ENCODE measurements at regions not wholly inside any gene's neighbourhood (a gene's known extent, or its start where the extent isn't known, plus 50 kb on each side); places are given as distances from the start of the nearest gene placed in this dataset.

DNA sequence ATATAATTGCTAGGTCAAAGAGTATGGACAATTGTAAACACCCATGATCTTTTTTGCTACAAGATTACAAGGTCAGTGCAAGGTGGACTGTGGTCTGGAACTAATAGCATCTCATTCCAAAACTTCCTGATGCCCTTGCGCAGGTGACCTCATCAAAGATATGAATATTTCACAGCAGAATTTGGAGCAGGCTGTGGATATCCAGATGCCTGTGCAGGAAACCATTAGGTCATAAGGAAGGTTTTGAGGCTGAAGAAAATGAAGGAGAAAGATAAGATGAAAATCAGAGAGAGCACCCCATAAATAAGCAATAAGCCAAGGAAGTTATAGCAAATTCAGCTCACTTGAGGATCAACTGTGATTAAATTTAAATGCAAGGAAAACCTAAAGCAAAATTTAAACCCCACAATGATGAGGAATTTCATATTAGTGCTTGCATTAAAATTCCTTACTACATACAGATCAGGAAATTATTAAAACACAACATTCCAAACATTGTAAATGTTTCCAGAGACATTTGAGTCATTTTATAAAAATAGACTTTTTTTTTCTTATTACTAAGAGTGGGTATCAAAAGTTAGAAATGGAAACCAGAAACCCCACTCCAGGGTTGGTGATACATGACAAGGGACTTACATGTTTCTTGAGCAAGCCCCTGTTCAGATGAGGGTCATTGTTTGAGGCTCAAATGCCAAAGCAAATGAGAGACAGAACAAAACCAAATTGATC lies 100.7 kb upstream of the FAM9C start:
- DNase-seq: no peak

DNA sequence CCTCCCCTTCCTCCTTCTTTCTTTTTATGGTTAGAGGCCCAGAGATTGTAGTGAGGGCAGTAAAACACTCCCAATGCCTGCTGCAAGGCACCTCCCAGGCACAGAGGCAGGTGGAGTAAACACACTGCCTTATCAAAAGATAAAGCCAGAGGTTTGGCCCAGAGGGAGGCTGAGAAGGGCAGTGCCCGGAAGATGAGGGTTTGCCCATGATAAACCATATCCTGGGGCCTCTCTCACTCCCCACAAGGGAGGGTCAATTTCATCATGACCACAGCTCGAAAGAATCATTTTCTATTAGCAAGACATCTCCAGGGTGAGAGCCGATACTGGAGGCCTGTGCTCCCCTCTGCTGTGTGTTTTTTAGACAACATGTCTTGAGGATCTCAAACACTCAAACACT lies 98.5 kb upstream of the FAM9C start:
- no peak for DNase-seq

DNA sequence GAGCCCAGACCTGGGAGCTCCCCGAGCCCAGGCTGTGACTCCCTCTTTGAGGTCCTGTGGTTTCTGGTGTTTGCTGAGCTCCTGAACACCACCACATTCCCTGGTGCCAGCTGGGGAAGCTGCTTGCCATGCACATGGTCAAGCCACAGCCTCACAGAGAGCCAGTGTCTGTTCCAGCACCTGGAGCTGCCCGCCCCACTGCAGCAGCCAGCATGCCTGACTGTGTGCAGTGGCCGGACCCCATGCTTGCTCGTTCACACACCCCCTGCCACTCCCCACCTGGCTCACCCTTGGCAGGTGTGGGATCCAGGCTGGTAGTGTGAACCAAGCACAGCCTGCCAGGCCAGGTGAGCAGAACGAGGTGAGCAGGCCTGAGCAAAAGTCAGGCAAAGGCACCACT lies 95.6 kb upstream of the FAM9C start:
- no peak for DNase-seq

DNA sequence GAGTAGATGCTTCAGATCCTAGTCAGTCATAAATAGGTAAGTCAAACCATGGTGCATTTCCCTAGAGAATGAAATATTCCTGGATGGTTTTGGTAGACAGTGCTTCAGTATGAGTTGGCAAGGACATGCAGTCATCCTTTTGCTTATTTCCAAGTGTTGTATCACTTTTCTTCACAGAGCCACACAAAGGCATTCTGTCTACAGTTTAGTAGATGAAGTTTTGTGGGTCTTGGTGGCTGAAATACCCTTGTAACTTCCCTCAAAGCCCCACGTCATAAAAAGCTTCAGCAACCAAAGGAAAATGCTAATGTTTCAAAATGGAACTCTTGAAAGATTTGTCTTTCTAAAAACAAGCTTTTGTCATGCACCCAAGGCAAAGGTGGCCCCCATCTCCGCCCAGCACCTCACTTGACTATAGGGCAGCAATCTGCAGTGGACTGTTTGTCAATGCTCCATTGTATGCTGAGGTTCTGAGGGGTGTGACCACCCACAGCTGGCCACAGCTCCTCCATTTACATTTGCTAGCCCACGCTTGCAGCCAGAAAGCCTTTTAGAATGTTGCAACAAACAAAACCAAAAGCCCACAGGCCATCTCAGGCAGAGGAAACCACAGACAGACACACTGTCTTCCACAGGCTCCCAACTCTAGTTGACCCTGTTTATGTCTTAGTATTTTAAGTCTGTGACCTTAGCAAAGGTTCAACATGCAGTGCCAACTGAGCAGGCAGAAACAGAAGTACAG lies 87.1 kb upstream of the FAM9C start:
- DNase-seq: peak; percentile 37 to 62

DNA sequence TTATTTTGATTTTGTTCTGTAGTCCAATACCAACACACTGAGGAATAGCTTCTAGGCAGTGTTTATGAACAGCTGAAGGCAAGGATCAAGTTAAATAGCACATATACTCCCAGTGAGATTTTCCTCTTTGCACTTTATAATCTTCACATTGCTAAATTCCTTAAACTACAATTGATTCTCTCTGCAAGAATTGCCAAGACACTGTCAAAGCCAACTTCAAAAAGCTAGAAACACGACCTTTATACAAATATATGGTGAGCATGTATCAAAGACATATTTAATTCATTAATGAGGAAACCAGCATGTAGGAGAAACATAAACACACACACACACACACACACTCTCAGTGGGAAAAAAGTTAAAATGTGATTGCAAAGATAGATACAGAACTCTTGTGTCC lies 86.4 kb upstream of the FAM9C start:
- no peak for DNase-seq

DNA sequence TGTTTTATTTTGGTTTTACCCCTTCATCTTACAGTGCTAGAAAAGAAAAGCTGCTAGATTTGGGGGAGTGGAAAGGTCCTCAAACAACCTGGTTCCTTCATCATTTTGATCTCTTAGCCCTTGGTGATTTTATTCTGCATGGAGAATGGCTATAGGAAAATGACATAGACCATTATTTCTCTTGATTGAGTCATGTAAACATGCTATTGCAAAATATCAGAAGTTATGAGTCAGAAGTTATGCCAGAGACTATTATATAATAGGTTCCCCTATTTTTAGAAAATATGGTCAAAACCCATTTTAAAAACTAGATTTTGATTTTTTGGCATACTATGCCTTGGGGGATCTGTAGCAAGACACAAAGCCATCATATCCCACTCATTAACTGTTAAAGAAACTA lies 83.7 kb upstream of the FAM9C start:
- DNase-seq: peak; percentile 58 to 73

DNA sequence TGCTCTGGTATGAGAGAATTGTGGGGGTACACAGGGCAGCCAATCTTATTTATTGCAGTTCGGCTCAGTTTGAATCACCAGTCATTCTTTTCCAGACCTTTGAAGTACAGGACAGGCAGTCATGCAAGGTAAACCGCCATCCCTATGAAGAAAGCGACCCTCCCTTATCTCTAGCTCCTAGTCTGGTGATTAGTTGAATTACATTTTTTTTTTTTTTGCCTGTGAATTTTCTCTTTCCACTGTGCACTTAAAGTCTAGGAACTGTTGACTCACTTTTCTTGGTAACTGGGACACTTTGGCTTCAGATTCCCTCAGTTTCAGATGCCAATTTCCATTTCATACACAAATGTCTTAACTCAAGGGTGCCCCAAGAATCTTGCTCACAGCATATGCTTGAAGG lies 82.4 kb upstream of the FAM9C start:
- DNase-seq: no peak

DNA sequence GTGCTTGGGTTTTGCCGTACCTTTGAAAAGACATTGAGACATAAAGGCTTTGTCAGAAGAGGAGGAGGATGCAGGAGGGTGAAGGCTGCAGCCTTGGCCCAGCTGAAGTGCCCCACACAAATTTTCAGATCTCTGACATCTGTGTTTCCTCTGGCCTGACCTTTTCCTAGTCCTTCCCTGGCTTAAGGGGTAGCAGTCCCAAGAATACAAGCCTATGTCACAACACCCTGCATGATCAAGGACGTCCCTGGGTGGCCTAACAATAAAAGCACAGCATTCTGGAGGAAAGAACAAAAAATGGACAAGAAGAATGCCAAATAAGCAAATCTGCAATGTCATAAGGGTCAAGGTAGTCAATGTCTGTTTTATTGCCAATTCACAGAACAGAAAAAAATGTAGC lies 80.8 kb upstream of the FAM9C start:
- DNase-seq: no peak

DNA sequence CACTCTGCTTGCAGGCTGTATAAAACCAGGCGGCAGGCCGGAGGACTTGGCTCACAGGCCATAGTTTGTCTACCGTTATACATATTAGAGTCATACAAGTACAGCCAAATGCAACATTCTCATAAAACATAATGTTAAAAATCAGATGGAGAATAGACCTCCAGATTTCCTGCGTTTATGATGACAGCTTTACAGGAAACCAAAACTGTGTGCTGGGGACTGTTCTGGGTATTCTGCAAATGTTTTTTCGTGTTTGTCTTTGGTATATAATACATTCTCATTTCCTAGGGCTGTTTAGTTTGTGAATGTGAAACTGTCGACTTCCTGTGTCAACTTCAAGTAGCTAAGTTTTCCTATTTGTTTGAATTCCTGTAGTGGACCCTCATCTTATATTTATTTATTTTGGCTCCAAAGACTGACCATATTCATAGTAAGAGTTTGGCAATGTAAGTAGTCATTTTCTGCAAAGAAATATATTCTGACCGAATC lies 79.5 kb upstream of the FAM9C start:
- DNase-seq: no peak

DNA sequence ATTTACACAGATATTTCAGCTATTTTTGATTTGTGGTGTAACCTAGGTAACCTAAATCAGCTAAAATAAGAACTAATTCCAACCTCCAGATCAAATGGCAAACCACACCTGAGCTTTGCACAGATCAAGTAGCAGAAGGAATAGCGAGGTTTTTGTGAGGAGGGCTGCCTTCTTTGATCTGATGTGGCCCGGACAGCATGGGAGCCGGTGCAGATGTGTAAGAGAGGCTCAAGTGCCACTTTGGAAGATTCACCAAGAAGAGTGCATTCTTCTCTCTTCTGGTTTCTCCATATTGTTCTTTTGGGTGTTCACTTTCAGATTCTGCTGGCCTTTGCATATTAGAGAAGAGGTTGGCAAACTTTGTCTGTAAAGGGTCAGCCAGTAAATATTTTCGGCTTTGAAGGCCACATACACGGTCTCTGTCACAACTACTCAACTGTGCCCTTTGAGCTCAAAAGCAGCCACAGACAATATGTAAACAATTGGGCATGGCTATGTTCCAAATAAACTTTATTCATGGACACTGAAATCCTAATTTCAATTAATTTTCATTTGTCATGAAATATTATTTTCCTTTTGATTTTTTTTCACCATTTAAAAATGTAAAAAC lies 78.9 kb upstream of the FAM9C start:
- no peak for DNase-seq

DNA sequence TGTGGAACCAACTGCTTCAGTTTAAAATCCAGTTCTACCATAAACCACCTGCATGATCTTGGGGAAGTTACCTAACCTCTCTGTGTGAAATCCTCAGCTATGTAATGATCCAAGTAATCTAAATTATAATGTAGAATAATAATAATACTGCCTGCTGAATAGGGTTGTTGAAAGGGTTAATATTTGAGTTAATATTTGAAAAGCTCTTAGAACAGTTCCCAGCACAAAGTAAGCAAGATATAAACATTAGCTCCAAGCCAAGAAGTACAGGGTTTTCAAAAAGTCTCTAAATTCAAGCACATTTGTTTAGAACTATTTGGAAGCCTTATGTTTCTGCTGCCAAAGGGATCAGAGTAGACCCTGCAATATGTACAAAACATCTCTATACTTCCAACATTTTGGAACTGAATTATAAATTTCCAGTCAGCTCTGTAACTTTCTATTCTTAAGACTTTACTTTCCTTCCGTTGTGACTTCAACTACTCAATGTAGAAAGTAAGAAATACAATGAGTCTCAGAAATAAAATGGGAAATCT lies 76.7 kb upstream of the FAM9C start:
- DNase-seq: no peak

DNA sequence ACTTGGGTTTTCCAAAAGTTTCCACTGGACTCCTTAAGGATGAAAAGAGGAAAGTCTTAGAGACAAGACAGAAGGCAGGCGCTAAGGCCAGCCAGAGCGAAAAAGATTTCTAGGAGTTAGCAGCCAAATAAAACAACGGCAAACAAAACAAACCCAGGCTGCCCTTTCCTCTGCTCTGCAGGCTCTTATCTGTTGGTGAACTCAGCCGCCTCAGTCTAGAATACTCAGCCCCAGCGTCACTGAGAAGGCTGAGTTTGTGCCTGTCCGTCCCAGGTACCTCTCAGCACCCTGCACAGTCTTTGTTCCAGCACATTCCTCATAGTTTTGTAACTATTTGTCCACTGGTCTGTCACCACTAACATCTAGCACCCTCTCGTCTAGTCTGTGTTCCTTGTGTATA lies 75.6 kb upstream of the FAM9C start:
- no peak for DNase-seq

DNA sequence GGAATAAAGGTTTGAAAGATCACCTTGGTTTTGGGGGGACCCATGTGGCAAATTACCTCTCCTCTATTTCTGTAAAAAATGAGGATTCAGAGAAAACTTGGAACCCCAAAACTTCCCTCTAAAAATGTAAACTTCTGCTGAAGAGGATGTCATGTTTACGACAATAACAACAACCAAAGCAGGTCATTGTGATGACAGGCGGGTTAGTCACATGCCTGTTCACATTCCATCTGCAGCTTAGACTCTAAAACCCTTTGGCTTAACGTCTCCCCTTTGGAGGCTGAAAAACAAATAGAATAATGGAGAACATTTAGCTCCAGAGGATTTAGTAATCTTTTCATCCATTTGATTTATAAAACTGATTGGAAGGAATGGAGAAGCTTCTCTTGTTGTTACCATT lies 75.0 kb upstream of the FAM9C start:
- DNase-seq: no peak

DNA sequence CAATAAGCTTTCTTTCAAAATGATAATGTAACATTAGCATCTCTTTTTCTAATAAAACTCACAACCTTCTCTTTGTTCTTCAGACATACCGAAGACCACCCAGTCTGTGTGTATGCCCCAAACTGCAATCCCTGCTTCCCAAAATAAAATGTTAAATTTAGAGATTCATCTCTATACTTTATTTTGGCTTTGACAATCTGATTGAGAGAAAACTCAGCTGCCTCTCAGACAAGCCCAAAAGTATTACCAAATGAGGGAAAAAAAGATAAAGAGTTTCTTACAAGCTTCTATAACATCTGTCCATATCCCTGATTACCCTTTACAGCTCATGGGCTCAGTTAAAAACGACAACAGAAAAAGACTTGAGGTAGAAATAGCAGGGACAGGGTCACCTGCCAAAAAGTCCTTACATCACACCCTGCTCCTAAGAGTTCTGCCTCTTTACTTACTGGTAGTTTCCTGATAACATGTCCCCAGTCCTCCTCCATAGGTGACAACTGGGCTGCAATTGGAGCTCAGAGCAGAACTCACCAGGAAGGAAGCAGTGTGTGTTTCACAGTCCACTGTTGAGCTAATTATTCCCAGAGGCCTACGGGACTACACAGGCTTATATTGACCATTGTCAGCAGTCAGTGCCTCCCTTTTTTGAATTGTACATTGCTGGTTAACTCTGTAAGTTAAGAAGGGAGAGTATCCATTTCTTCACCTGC lies 70.9 kb upstream of the FAM9C start:
- DNase-seq: no peak

DNA sequence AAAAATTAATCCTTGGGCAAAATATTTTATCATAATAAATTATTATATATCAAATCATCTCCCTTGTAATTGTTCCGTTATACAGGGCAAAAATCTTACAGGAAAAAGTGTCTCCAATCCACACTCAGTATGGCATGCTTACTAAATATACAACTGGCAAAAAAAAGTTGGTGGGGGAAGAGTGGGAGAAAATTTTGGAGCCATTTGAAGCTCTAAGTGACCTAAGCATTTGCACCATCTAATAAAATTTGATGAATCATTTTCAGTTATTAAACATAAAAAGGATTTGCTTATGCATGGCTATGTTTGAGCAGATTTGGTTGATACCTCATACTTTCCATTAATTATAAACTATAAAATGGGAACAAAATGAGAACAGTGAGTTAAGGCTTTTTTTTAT lies 68.1 kb upstream of the FAM9C start:
- no peak for DNase-seq

DNA sequence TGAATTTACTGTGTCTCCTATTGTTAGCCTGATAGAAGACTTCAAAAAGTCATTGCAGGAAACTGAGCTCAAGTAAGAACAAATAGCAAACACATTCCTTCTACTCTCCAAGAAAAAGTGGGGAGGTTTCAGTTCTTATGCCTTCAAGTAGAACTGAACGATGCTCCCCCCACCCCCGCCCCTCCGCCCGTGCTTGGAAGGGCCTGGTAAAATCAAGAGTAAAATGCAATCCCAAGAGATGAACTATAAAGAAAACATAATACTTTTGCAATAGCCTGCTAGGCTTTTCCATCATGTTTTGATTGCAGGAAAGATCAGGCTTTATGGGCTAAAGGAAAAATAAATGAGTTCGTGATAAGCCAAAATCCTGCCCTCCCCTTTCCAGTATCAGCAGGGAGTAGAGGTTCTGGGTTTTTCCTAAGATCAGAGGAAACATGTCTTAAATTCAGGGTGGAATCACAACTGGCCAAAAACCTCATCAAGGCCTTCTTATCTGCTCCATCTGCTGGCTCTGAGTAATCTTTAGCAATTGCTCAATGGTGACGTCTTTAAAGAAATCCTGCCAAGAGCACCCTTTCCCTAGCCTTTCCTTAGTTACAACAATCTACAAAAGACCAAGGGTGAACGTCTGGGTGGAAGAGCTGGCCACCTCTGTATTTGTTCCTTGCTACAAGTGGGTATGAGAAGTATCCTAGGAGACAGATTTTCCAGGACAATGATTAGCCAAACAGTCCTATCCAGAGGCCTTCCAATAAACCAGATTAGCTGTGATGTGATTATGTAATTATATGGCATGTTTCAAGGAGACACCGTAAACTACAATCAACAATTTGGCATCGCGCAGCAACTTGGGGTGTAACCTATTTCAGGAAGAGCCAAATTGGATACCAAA lies 66.3 kb upstream of the FAM9C start:
- DNase-seq: peak; percentile 50 to 77

DNA sequence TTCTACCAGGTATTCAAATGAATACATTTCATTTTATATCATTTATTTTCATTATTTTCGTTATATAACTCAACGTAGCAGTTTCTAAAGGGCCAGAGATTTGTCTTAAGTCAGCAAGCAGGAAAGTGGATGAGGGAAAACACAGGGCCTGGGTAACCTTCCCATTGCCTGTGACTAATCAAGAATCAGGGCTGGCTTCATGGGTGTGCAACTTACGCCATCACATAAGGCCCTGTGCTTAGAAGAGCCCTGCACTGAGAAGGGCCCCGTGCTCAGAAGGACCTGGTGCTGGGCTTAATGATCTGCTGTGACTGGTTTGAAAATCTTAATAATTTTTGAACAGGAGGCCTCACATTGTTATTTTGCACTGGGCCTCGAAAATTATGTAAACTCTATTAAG lies 65.4 kb upstream of the FAM9C start:
- DNase-seq: no peak

DNA sequence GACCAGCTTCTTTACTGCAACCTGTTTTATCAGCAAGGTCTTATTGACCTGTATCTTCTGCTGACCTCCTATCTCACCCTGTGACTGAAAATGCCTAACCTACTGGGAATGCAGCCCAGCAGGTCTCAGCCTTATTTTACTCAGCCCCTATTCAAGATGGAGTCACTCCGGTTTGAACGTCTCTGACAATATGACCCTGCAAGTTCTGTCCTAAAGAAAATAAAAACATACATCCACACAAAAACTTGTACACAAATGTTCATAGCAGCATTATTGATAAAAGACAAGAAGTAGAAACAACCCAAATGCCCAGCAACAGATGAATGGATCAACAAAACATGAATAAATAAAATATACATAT lies 59.5 kb upstream of the FAM9C start:
- no peak for DNase-seq

DNA sequence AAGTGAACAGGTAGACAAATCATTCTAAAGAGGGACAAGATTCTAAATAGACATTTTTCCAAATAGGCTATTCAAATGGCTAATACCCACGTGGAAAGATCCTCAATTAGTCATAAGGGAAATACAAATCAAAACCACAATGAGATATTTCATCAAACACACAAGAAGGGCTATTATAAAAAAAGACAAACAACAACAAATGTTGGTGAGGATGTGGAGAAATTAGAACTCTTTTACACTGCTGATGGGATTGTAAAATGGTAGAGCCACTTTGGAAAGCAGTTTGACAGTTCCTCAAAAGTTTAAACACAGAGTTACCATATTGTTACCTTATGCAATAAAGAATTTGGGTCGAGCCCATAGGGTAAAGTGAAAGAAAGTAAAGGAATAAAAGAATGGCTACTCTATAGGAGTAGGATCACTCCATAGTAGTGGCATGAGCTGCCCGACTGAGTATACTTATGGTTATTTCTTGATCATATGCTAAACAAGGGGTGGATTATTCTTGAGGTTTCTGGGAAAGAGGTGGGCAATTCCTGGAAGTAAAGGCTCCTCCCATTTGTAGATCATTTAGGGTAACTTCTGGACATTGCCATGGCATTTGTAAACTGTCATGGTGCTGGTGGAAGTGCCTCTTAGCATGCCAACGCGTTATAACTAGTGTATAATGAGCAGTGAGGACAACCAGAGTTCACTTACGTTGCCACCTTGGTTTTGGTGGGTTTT lies 58.9 kb upstream of the FAM9C start:
- peak; percentile 18 to 46 for DNase-seq

DNA sequence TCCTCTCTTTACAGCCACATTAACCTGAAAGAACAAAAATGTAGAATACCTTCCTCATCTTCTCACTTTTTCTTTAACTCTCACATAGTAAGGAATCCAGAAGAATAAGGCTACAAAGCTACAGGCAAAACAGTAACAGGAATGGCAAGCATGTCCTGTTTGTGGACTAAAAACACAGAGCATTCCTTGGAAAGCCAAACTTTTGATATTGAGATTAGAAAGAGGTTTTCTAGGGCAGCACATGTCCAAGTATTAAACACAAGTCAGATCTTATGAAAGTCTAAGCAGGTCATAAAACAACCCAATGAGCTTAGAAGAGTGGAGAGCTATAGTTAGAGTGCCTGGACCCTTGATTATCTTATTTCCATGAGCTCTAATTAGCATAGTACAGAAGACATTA lies 58.2 kb upstream of the FAM9C start:
- no peak for DNase-seq

DNA sequence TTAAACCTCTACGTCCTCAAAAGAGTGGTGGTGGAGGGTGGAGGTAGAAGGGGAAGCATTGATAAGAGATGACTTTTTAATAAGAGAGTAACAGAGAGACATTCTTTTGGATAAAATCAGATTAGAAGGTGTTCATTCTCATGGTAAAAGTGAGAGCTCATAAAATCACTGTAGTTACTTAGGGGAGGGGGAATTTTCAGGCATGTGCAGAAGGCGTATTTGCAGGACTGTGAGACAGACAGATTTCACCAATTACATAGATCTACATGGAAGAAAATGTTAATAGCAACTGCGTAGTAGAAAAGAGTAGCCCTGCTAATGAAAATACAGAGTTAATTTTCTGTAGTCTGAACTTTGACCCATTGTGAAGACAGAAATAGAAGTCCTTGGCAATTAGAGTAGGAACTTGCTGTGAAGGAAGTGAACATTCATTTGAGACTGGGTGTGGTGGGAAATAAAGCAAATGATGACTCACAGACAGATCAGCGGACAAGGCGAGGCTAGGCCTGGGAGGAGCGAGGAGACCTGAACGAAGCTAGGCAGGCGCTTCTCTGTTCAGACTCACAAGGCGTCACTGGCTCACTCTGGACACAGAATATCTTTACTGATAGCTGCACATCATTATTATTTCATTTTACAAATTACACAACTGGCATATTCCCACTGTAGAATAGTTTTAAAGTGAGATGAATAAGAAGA lies 57.2 kb upstream of the FAM9C start:
- peak; percentile 70 to 78 for DNase-seq
